Panc1 (cell line): ENCODE measurements at regions not wholly inside any gene's neighbourhood (a gene's known extent, or its start where the extent isn't known, plus 50 kb on each side); places are given as distances from the start of the nearest gene placed in this dataset.

Experiments
- ATAC-seq: fragments of 200-7000 bp; cut with Tn5 transposase; 2 replicates; pipeline ENCODE4 v1.9.1; 2020; ENCODE audit warnings: mild to moderate bottlenecking, moderate library complexity
- BruUV-seq: library from RNA; stranded (reverse); fragments of 400-500 nt; replicated peaks from 2 replicates; lab custom pipeline; 2021; lab: Mats Ljungman, UMichigan
- CTCF ChIA-PET: fragments of 300-600 bp; sonication (Branson Sonifier 250); formaldehyde crosslinking; loops from one replicate; lab custom pipeline; 2022; ENCODE audit warnings: antibody characterized with exemption; lab: Charles Lee
- POLR2A ChIA-PET: fragments of 300-600 bp; sonication (Branson Sonifier 250); formaldehyde crosslinking; loops from one replicate; lab custom pipeline; 2022; ENCODE audit warnings: antibody characterized with exemption; lab: Charles Lee
- DNase-seq: peaks from one replicate; pipeline ENCODE4 v3.0.0-alpha.2; 2010; ENCODE audit warnings: low read depth, low spot score
- H3K27ac ChIP-seq: 2 replicates; pipeline ENCODE4 v1.5.1; 2011; ENCODE audit warnings: mild to moderate bottlenecking, low read length, inconsistent platforms
- H3K27me3 ChIP-seq: fragments of 200-500 bp; sonication (Bioruptor generic); 2 replicates; pipeline ENCODE4 v1.6.0; 2014; ENCODE audit warnings: low read length, inconsistent platforms; ENCODE audit not compliant: control insufficient read depth, insufficient read depth
- H3K36me3 ChIP-seq: fragments of 200-500 bp; sonication (Bioruptor generic); 2 replicates; pipeline ENCODE4 v1.5.1; 2014; ENCODE audit warnings: inconsistent platforms, mild to moderate bottlenecking, low read length, moderate library complexity; ENCODE audit not compliant: control insufficient read depth, insufficient read depth
- H3K4me1 ChIP-seq: 2 replicates; pipeline ENCODE4 v1.5.1; 2011; ENCODE audit warnings: inconsistent platforms, mild to moderate bottlenecking, low read length, moderate library complexity; ENCODE audit not compliant: control insufficient read depth, insufficient read depth
- H3K4me3 ChIP-seq, 2 experiments: 2 replicates each; pipeline ENCODE4 v1.5.1; 2011 to 2012; ENCODE audit warnings: low read depth in 2 of 2, low read length in 2 of 2, mild to moderate bottlenecking in 2 of 2, inconsistent platforms in 1 of 2, moderate library complexity in 1 of 2
- H3K9me3 ChIP-seq: fragments of 200-500 bp; sonication (Bioruptor generic); 2 replicates; pipeline ENCODE4 v1.5.1; 2014; ENCODE audit warnings: low read depth, mild to moderate bottlenecking, inconsistent platforms, low read length, moderate library complexity; ENCODE audit not compliant: control insufficient read depth, insufficient read depth
- POLR2AphosphoS5 ChIP-seq: IDR thresholded peaks from 2 replicates; pipeline ENCODE4 v1.6.1; 2012; ENCODE audit warnings: mild to moderate bottlenecking, low read depth, low read length, moderate library complexity
- SIN3A ChIP-seq: IDR thresholded peaks from 2 replicates; pipeline ENCODE4 v1.6.1; 2012; ENCODE audit warnings: low read depth, mild to moderate bottlenecking, low read length, moderate library complexity, borderline replicate concordance; ENCODE audit not compliant: insufficient read depth
- TCF7L2 ChIP-seq: IDR thresholded peaks from 2 replicates; pipeline ENCODE4 v1.6.1; 2011; ENCODE audit warnings: mild to moderate bottlenecking, low read depth, low read length, inconsistent platforms
- in situ Hi-C: cut with HindIII; loops from 2 replicates; pipeline ENCODE4 v1.10.0; 2016; ENCODE audit warnings: low sequenced_read_pairs, low pct_unique_long_range_greater_than_20kb
- intact Hi-C: fragments of 100-400 bp; cut with micrococcal nuclease; formaldehyde crosslinking; loops from one replicate; pipeline ENCODE4 v1.10.0; 2022; ENCODE audit not compliant: unreplicated experiment
- TF ChIP-seq, protein P1 (sequence below): fragments of 450-650 bp; IDR thresholded peaks from 2 replicates; pipeline ENCODE4 v1.5.1; 2017; ENCODE audit warnings: mild to moderate bottlenecking
- TF ChIP-seq, protein P2 (sequence below), 2 experiments: IDR thresholded peaks; 2 replicates each; pipeline ENCODE4 v1.6.1; 2011 to 2012; ENCODE audit warnings: low read depth in 2 of 2, control low read depth in 1 of 2, low read length in 1 of 2, mild to moderate bottlenecking in 1 of 2, moderate library complexity in 1 of 2; ENCODE audit not compliant: insufficient read depth in 1 of 2

DNA sequence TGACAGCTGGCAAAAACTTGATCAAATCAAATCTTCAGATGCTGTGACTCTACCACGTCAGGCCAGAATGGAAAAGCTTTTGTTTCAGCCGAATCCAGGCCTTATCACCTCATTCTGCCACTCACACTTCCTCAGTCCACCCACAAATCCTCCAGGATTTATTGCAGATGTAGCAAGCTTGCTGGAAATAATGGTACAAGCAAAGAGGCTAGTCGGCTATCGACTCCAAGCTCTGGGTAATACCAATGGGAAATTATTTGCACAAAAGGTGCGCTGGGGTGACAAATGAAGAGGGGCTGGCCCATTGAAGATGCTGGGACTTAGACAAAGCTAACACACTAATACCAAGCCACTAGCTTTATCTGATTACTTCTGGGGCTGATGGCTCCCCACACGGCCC is 250.5 kb downstream of the ASCL1 start:
- no peak for ATAC-seq
- Histone ChIP-seq H3K9me3 (no peaks in the 10 kb centered on the region), H3K27me3 (no peaks in the 10 kb centered on the region), H3K4me3 (no peak overlapping the region), H3K27ac (no peak overlapping the region), H3K36me3 (no peaks in the 10 kb centered on the region), H3K4me1 (no peaks in the 10 kb centered on the region)
- intact Hi-C loops (no loop called here), in situ Hi-C loops (no loop called here)
- TF ChIP-seq, protein P1, sequence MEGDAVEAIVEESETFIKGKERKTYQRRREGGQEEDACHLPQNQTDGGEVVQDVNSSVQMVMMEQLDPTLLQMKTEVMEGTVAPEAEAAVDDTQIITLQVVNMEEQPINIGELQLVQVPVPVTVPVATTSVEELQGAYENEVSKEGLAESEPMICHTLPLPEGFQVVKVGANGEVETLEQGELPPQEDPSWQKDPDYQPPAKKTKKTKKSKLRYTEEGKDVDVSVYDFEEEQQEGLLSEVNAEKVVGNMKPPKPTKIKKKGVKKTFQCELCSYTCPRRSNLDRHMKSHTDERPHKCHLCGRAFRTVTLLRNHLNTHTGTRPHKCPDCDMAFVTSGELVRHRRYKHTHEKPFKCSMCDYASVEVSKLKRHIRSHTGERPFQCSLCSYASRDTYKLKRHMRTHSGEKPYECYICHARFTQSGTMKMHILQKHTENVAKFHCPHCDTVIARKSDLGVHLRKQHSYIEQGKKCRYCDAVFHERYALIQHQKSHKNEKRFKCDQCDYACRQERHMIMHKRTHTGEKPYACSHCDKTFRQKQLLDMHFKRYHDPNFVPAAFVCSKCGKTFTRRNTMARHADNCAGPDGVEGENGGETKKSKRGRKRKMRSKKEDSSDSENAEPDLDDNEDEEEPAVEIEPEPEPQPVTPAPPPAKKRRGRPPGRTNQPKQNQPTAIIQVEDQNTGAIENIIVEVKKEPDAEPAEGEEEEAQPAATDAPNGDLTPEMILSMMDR = no peak
- no TSS peak for BruUV-seq
- ChIA-PET CTCF (no interaction called here), POLR2A (no interaction called here)
- DNase-seq = no peak

DNA sequence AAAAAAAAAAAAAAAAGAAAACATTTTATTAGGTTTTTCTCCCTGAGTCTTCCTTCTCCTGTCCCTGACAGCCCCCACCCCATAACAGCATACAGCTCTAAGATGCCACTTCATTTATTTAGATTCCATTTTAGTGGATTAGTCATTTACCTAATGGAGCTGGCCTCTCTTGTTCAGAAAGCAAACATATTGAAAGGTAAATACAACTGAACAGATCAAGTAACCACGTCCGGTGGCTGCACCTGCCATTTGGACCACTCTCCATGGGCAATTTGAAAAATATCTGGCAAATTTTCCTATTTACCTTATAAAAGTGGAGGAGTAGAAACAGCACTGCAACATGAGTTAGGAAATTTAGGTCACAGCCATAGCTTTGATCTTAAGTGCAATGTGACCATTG is 254.6 kb downstream of the C12orf42 start:
- no peak for DNase-seq
- in situ Hi-C loops = no loop called here
- H3K27ac ChIP-seq = no peak overlapping the region
- ChIA-PET POLR2A (no interaction called here), CTCF (no interaction called here)
- H3K4me3 ChIP-seq = no peak overlapping the region
- no peaks in the 10 kb centered on the region for H3K9me3 ChIP-seq
- H3K36me3 ChIP-seq = no peaks in the 10 kb centered on the region
- BruUV-seq = no TSS peak
- ATAC-seq = no peak
- TF ChIP-seq, protein P1 = no peak
- no peak for TF ChIP-seq SIN3A
- TF ChIP-seq, protein P2, sequence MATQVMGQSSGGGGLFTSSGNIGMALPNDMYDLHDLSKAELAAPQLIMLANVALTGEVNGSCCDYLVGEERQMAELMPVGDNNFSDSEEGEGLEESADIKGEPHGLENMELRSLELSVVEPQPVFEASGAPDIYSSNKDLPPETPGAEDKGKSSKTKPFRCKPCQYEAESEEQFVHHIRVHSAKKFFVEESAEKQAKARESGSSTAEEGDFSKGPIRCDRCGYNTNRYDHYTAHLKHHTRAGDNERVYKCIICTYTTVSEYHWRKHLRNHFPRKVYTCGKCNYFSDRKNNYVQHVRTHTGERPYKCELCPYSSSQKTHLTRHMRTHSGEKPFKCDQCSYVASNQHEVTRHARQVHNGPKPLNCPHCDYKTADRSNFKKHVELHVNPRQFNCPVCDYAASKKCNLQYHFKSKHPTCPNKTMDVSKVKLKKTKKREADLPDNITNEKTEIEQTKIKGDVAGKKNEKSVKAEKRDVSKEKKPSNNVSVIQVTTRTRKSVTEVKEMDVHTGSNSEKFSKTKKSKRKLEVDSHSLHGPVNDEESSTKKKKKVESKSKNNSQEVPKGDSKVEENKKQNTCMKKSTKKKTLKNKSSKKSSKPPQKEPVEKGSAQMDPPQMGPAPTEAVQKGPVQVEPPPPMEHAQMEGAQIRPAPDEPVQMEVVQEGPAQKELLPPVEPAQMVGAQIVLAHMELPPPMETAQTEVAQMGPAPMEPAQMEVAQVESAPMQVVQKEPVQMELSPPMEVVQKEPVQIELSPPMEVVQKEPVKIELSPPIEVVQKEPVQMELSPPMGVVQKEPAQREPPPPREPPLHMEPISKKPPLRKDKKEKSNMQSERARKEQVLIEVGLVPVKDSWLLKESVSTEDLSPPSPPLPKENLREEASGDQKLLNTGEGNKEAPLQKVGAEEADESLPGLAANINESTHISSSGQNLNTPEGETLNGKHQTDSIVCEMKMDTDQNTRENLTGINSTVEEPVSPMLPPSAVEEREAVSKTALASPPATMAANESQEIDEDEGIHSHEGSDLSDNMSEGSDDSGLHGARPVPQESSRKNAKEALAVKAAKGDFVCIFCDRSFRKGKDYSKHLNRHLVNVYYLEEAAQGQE (IDR thresholded peaks at IDR 0.05; ENCODE audit: insufficient read depth in 1 of 2, low read depth in 2 of 2, low read length in 1 of 2) = no peak
- no peaks in the 10 kb centered on the region for H3K27me3 ChIP-seq
- no peaks in the 10 kb centered on the region for H3K4me1 ChIP-seq
- intact Hi-C loops = no loop called here

DNA sequence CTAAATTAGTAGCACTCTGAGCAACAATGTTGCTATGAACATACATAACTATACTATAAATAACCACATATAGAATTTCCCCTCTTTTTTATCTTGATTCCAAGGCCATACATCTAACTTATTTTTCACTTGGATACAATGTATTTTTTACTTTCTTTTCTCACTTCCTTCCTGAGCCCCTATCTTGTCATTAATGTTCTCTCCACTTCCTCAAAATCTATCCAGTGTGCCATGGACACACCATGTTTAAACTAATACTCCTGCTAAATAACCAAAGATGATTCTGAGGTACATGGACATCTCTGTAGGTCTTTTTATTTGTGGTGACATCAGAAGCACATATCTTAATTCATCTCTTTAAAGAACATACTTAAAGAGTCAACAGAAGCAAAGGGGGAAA is 251.2 kb downstream of the C12orf42 start:
- no peaks in the 10 kb centered on the region for H3K36me3 ChIP-seq
- no peak overlapping the region for H3K27ac ChIP-seq
- H3K4me1 ChIP-seq = no peaks in the 10 kb centered on the region
- ChIA-PET POLR2A (no interaction called here), CTCF (no interaction called here)
- no peaks in the 10 kb centered on the region for H3K9me3 ChIP-seq
- no peak overlapping the region for H3K4me3 ChIP-seq
- H3K27me3 ChIP-seq = no peaks in the 10 kb centered on the region
- DNase-seq (no peak), ATAC-seq (no peak)
- in situ Hi-C loops = no loop called here
- TF ChIP-seq, protein P1 = no peak
- TF ChIP-seq TCF7L2 = no peak
- no peak for TF ChIP-seq POLR2AphosphoS5
- TF ChIP-seq, protein P2 (IDR thresholded peaks at IDR 0.05; ENCODE audit: insufficient read depth in 1 of 2, low read depth in 2 of 2, low read length in 1 of 2) = no peak
- TF ChIP-seq SIN3A = no peak
- BruUV-seq = no TSS peak
- intact Hi-C loops = no loop called here
